Putamen (tissue), 1 donor: ENCODE measurements at regions not wholly inside any gene's neighbourhood (a gene's known extent, or its start where the extent isn't known, plus 50 kb on each side); places are given as distances from the start of the nearest gene placed in this dataset.
"Not testable (repeated sequence)": the region's sequence is repeated elsewhere in the genome, so short reads cannot be mapped to it uniquely, and the experiment has no call there.

Experiments used
- DNase-seq: peaks from one replicate; pipeline ENCODE4 v3.0.0-alpha.2; 2016; ENCODE audit warnings: low spot score

DNA sequence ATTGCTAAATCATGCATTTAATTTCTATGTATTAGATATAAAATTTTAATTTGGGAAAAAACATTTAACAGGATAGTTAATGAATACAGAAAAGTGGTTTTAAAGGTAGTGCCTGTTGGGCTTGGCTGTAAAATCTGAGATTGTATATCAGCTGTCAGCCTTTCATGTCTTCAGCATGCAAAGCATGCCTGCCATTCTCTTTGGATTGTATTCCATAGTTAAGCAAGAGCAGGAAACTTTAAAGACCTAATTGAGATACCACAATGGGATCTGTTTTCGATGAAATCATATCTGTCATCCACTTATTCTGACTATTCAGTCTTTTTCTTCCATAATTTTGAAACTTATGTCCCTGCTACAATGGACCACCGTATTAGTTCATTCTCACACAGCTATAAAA is 451.0 kb upstream of the DDI1 start:
- DNase-seq, result no peak

GRCh38 chr11:103585911-103586310 is 450.5 kb upstream of the DDI1 start:
- no peak for DNase-seq

DNA sequence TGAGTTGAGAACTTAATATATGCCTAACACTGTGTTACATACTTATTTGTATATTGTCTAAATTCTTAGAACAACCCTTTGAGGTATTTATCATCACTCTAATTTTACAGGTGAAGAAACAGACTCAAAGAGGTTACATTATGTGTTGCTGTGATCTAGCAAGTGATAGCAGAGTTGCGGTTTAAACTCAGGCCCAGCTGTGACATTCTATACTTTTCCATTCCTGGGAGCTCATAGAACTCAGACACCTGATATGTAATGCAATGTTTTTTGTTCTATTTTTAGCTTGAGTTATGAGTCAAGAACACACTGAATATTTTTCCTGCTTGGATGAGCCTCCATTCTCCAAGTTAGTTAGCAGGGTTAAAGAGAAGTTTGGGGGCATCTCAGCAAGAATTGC is 449.7 kb upstream of the DDI1 start:
- DNase-seq, result no peak

- no peak for DNase-seq
Observed at GRCh38 chr11:103587901-103588788, 448.3 kb upstream of the DDI1 start.

GRCh38 chr11:103591554-103591953 is 444.9 kb upstream of the DDI1 start:
- no peak for DNase-seq

DNA sequence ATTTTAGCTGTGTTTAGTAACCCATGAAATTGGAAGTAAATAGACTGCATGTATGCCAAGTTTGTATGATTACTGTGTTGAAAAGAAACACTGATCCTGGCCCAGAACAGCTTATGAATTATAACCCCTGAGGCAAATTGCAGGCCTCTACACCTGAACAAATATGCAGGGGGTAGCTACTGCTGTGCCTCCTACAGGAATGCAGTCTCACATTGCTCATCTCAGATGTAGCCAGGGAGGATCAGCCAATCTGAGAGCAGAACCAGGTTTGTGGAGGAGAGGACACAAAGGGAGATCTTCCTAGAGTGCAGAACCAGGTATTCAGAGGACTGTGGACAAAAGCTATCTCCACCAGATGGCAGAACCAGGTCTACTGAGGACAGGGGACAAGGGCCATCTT is 442.2 kb upstream of the DDI1 start:
- no peak for DNase-seq

DNA sequence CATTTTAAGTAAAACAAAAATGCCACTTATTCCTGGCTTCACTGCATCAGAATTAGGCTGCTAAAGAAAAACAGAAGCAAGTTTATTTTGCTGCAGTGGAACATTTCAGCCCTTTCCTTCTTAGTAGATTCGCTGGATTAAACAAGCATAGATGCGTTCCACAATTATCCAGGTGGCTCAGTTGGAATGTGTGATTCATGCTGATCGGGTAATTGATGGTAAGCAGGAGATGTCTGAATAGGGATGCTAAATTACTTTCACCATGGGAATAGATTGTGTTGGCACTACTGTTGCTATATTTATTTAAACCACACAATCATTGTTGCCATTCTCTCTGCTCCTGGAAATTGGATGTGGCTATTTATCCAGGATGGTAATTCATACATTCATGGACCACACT is 440.1 kb upstream of the DDI1 start:
- DNase-seq, result no peak

DNA sequence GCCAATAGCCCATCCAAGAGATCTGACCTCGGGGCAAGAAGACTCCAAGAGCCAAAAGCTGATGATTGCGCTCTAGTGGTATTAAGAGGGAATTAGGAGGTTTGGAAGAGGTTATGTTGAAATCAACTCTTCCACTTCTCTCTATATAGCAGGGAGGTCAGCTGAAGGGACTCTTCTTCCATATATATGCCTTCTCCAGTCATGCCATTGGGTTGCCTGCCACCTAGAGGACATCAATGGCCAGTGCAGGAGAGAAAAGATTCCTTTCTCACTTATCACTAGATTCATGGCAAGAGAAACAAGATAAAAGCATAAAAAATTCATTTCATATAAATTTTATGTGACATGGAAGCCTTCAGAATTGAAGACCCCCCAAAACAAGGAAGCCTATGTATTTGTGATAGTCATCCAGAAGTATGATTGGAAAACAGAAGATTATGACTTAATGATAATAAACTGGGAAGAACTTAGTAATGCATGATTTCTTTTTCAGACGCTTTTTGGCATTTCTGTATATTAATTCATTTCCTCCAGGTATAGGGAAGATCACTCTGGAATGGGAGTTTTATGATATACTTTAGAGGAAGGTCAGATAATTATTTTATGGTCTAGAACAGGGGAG is 435.1 kb upstream of the DDI1 start:
- peak; percentile 7 for DNase-seq

DNA sequence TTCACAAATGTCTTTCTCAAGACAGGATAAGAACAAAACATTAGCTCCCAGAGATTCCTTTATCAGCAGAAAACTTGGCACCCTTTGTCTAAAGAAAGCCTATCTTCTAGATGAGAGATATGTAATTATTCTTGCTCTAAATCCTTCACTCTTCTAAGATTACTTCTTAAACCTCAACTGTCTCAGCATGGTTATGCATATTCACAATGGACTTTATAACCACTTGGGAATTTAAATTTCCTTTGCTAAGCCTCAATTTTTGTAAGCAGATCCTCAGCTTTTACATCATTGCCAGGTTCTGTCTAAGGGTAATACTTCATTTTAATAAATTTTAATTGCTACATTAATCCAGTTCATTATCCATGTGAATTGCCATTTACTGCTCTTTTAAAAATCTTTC is 433.6 kb upstream of the DDI1 start:
- DNase-seq, result no peak

DNA sequence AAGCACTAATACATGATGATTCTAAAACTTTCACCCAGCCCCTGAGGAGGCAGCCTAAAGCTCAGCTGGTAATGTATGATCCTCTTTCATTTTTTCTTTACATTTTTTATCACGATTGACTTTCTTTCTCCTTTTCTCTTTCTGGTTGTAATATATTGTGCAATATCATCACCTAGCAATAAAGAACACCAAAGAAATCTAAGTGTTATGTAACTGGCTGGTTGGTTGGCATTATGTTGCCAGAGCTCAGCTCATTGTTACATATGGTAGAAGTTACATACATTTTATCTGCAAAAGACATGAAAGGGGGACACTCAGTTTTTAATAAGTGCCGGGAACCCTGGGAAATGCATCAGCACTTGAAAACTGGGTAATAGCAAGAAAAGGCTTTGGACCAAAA is 432.1 kb upstream of the DDI1 start:
- DNase-seq, result no peak

- no peak for DNase-seq
Observed at GRCh38 chr11:103608566-103608965, 427.9 kb upstream of the DDI1 start.

DNA sequence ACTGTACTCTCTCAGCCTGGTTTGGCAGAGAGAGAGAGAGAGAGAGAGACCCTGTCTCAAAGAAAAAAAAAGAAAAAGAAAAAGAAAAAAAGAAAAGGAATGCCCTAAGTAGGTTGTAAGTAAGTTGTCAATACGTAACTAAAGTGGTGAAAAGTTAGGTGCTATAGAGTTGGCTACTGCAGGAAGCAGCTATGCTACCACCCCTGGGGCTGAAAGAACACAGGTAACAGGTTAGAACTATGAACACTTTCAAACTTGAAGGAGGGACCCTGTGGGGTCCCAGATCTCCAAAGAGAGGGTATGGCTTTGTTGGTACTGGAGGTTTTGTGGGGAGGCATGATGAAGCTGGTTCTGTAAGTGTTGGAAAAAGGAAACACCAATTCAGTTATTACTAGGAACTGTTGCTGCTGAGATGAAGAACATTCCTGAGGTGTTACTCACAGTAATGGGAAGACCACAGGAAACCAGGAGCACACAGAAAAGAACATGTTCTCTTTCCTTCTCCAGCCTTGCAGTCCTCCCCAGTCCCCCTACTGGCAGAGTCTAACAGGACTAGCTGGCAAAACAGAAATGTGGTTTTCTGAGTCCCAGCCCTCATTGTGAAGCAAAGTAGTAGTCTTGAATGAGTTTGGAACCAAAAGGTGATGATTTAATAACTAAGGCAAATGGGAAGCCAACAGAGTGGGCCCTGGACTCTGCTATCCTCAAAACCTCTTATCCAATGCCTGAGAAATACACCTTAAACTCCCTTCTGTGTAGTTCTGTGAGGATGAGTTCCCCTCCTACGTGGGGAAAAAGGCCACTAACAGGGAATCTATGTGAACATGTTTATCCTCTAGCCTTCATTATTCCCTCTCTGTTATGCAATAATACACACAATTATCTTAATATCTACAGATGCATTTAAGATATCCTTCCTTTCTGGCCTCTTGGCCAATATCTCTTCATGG is 427.0 kb upstream of the DDI1 start:
- no peak for DNase-seq

DNA sequence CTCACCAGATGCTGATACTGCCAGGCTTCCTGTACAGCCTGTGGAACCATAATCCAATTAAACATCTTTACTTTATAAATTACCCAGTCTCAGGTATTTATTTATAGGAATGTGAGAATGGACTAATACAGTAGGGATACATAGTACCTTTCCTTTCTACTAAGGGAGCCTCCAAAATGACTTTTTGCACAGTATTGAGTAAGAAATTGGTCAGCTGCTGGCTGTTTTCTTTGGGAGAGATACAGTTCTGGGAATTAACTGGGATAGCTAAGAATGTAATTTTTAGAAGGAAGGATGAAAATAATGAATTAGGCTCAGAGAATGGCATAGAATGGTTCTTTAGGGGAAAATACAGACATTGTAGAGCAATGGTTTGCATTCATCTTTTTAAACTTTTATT is 426.0 kb upstream of the DDI1 start:
- no peak for DNase-seq

DNA sequence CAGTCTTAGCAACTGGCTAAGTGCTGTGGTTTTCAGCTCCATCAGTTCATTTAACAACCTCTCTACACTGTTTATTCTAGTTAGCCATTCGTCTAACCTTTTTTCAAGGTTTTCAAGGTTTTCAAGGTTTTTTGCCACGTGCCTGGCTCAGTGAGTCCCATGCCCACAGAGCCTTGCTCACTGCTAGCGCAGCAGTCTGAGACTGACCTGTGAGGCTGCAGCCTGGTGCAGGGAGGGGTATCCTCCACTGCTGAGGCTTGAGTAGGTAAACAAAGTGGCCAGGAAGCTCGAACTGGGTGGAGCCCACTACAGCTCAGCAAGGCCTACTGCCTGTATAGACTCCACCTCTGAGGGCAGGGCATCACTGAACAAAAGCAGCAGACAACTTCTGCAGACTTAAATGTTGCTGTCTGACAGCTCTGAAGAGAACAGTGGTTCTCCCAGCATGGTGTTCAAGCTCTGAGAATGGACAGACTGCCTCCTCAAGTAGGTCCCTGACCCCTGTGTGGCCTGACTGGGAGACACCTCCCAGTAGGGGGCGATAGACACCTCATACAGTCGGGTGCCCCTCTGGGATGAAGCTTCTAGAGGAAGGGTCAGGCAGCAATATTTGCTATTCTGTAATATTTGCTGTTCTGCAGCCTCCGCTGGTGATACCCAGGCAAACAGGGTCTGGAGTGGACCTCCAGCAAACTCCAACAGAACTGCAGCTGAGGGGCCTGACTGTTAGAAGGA is 424.7 kb upstream of the DDI1 start:
- not testable (repeated sequence) for DNase-seq

GRCh38 chr11:103612451-103612850 is 424.0 kb upstream of the DDI1 start:
- DNase-seq, result not testable (repeated sequence)

GRCh38 chr11:103616586-103616985 is 419.9 kb upstream of the DDI1 start:
- DNase-seq, result not testable (repeated sequence)

DNA sequence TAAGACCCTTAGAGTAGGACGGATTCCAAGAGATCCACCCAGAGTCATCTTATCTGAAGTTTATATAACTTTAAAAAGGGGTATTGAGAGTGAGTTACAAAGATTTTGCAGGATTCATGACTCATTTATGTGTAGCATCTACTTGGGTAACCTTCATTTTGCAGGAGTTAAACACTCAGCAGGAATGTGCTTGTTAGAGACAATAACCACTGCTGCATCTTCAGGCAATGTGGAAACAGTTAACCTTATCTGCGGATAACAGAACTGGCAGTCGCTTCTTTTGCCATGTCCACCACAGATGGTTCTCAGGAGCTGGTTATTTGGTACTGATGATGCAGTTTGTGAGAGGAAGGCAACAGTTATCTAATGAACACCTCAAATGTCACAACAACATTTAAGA is 417.9 kb upstream of the DDI1 start:
- DNase-seq, result no peak

- DNase-seq, result no peak
Observed at GRCh38 chr11:103619480-103619879, 417.0 kb upstream of the DDI1 start.

DNA sequence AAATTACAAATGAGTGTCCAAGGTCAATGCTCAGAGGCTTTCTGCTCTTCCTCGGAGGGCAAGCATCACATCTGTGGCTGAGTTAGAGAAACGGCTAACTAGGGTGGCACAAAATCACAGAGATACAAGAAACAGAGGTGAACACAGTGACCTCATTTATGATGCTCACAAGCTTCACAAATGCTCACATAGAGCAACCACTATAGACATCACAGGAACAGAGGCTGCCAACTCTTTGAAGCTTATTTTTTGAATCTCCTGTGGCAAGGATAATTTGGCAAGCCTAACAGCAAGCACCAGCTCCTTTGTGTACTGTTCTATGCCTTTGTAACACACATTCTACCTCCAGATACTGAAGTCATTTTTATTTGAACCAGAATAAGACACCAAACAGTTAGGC is 416.5 kb upstream of the DDI1 start:
- no peak for DNase-seq

DNA sequence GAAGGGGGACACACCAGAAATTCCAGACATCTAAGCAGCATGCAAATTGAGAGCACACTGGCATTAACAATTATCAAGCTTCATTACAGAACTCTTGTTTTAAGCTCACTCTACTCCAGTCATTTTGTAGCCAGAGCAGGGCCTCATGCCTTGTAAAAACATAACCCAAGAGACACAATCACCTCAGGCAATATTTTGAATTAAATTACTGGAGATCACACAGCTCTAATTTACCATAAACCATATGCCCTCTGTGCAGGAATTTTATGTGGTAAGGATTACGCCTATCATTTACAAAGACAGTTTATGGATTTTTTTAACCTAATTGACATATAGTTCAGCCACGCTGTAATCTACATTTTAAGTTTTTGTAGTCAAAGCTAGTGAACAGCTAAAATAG is 414.1 kb upstream of the DDI1 start:
- no peak for DNase-seq

- DNase-seq, result no peak
Observed at GRCh38 chr11:103623933-103624332, 412.5 kb upstream of the DDI1 start.
